ENCODE measurements at regions not wholly inside any gene's neighbourhood (a gene's known extent, or its start where the extent isn't known, plus 50 kb on each side); places are given as distances from the start of the nearest gene placed in this dataset.

DNA sequence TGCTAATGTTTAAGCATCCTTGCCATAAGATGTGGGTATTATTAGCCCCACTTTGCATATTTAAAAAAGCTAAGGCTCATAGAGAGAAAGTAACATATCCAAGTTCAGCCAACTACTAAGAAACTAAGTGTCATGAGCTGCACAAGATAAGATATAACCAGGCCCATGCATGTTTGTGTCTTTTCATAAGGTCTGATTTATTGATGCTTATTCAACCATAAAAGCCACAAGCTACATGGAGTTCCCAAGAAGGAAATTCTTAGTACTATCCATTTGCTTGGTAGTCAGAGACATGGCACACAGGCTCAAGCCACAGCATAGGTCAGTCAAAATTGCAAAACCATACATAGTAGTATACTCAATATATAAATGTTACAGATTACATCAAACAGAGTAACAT, 488.5 kb downstream of the SOX6 start:
- Mint-ChIP-seq H3K4me3 (no peak overlapping the region), H3K27ac (no peak overlapping the region), H3K4me1 (ENCODE audit: low read depth) (no peaks in the 10 kb centered on the region), H3K27me3 (ENCODE audit: low read depth) (no peaks in the 10 kb centered on the region), H3K9me3 (no peaks in the 10 kb centered on the region), H3K36me3 (ENCODE audit: low read depth) (no peaks in the 10 kb centered on the region)
- no peak for DNase-seq (ENCODE audit: low spot score)

DNA sequence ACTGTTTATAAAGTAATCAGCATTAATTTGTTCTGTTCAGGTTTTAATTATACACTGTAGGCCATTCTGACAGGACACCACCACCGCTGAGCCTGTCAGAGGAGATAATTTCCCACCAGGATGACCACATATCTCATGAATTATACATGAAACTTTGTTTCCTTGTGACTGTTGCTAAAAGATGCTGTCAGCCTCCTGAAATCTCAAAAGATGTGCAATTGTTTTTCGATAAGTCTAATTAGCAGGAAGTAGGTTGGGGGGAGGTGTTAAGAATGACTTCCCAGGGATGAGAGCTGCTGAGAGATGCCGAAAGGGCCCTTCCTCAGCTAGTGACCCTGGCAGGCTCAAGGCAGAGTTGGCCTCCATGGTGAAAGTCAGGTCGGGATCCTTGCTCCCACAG, 485.4 kb downstream of the SOX6 start:
- DNase-seq (ENCODE audit: low spot score) = no peak
- Mint-ChIP-seq H3K27me3 (ENCODE audit: low read depth) (no peaks in the 10 kb centered on the region), H3K4me1 (ENCODE audit: low read depth) (no peaks in the 10 kb centered on the region), H3K4me3 (no peak overlapping the region), H3K9me3 (no peaks in the 10 kb centered on the region), H3K36me3 (ENCODE audit: low read depth) (no peaks in the 10 kb centered on the region), H3K27ac (no peak overlapping the region)

GRCh38 chr11:15871904-15872626, 484.3 kb downstream of the SOX6 start:
- DNase-seq (ENCODE audit: low spot score) = no peak
- no peaks in the 10 kb centered on the region for H3K9me3 Mint-ChIP-seq
- no peaks in the 10 kb centered on the region for H3K4me1 Mint-ChIP-seq (ENCODE audit: low read depth)
- H3K27me3 Mint-ChIP-seq (ENCODE audit: low read depth) = no peaks in the 10 kb centered on the region
- no peaks in the 10 kb centered on the region for H3K36me3 Mint-ChIP-seq (ENCODE audit: low read depth)
- H3K27ac Mint-ChIP-seq = no peak overlapping the region
- no peak overlapping the region for H3K4me3 Mint-ChIP-seq

GRCh38 chr11:15873501-15873900, 482.8 kb downstream of the SOX6 start:
- H3K27ac Mint-ChIP-seq = no peak overlapping the region
- DNase-seq (ENCODE audit: low spot score) = no peak
- no peaks in the 10 kb centered on the region for H3K36me3 Mint-ChIP-seq (ENCODE audit: low read depth)
- H3K9me3 Mint-ChIP-seq = no peaks in the 10 kb centered on the region
- H3K4me1 Mint-ChIP-seq (ENCODE audit: low read depth) = no peaks in the 10 kb centered on the region
- H3K27me3 Mint-ChIP-seq (ENCODE audit: low read depth) = no peaks in the 10 kb centered on the region
- H3K4me3 Mint-ChIP-seq = no peak overlapping the region

GRCh38 chr11:15874704-15875103, 481.6 kb downstream of the SOX6 start:
- no peaks in the 10 kb centered on the region for H3K4me1 Mint-ChIP-seq (ENCODE audit: low read depth)
- H3K4me3 Mint-ChIP-seq = no peak overlapping the region
- H3K36me3 Mint-ChIP-seq (ENCODE audit: low read depth) = no peaks in the 10 kb centered on the region
- H3K27ac Mint-ChIP-seq = no peak overlapping the region
- no peak for DNase-seq (ENCODE audit: low spot score)
- no peaks in the 10 kb centered on the region for H3K9me3 Mint-ChIP-seq
- H3K27me3 Mint-ChIP-seq (ENCODE audit: low read depth) = no peaks in the 10 kb centered on the region

GRCh38 chr11:15875393-15875792, 481.0 kb downstream of the SOX6 start:
- H3K4me1 Mint-ChIP-seq (ENCODE audit: low read depth) = no peaks in the 10 kb centered on the region
- DNase-seq (ENCODE audit: low spot score) = no peak
- no peaks in the 10 kb centered on the region for H3K36me3 Mint-ChIP-seq (ENCODE audit: low read depth)
- no peaks in the 10 kb centered on the region for H3K9me3 Mint-ChIP-seq
- no peaks in the 10 kb centered on the region for H3K27me3 Mint-ChIP-seq (ENCODE audit: low read depth)
- no peak overlapping the region for H3K4me3 Mint-ChIP-seq
- H3K27ac Mint-ChIP-seq = no peak overlapping the region

GRCh38 chr11:15875943-15876342, 480.4 kb downstream of the SOX6 start:
- H3K27ac Mint-ChIP-seq = no peak overlapping the region
- no peaks in the 10 kb centered on the region for H3K36me3 Mint-ChIP-seq (ENCODE audit: low read depth)
- no peak overlapping the region for H3K4me3 Mint-ChIP-seq
- H3K27me3 Mint-ChIP-seq (ENCODE audit: low read depth) = no peaks in the 10 kb centered on the region
- DNase-seq (ENCODE audit: low spot score) = no peak
- H3K9me3 Mint-ChIP-seq = no peaks in the 10 kb centered on the region
- H3K4me1 Mint-ChIP-seq (ENCODE audit: low read depth) = no peaks in the 10 kb centered on the region

DNA sequence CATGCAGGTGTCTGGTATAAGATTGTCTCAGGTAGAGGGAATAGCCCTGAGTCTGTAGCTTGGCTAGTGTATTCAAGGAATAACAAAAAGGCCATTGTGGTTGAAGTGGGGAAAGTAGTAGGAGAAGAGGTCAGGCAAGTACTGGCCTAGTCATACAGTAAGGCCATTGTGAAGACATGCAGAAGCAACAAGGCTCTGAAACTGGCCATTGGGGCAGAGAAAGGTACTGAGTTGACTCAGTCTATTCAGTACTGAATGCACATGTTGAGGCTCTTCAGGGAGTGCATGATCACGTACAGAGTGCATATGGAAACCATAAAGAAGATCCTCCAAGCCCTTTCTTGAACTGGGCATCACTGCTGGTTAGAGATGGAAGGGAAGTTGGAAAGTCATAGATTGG, 477.6 kb downstream of the SOX6 start:
- Mint-ChIP-seq H3K27ac (no peak overlapping the region), H3K27me3 (ENCODE audit: low read depth) (no peaks in the 10 kb centered on the region), H3K4me1 (ENCODE audit: low read depth) (no peaks in the 10 kb centered on the region), H3K4me3 (no peak overlapping the region), H3K36me3 (ENCODE audit: low read depth) (no peaks in the 10 kb centered on the region), H3K9me3 (no peaks in the 10 kb centered on the region)
- no peak for DNase-seq (ENCODE audit: low spot score)

- Mint-ChIP-seq H3K27ac (no peak overlapping the region), H3K4me3 (no peak overlapping the region), H3K9me3 (no peaks in the 10 kb centered on the region), H3K36me3 (ENCODE audit: low read depth) (no peaks in the 10 kb centered on the region), H3K27me3 (ENCODE audit: low read depth) (no peaks in the 10 kb centered on the region), H3K4me1 (ENCODE audit: low read depth) (no peaks in the 10 kb centered on the region)
- DNase-seq (ENCODE audit: low spot score) = no peak
Measured at GRCh38 chr11:15880291-15880690, 476.1 kb downstream of the SOX6 start.

DNA sequence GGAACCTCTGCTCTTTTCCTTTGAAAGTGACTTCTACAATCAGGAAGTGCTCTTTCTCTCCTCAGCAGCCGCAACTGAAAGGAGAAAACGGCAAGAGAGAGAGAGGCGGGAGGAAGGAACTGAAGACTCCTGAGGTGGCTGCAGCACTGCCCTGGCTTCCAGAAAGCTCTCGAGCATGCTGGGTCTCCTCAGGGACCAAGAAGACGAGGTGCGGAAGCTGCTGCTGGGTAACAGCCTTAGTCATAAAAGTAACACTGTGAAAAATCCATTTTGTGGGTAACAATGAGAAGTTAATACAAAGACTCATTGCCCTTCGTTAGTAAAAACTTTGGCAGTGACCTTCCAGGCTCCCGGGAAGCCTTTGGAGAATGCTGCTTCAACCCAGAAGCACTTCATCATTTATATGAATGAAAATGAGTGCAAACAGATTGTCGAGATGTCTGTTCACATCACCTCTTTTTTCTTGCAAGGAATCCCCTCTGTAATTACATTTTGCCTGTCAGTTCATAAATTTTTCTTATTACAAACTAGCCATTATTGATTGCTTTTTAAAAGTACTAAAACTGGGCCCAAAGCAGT, 473.4 kb downstream of the SOX6 start:
- Mint-ChIP-seq H3K36me3 (ENCODE audit: low read depth) (no peaks in the 10 kb centered on the region), H3K27ac (no peak overlapping the region), H3K4me3 (no peak overlapping the region), H3K9me3 (no peaks in the 10 kb centered on the region), H3K27me3 (ENCODE audit: low read depth) (no peaks in the 10 kb centered on the region), H3K4me1 (ENCODE audit: low read depth) (no peaks in the 10 kb centered on the region)
- DNase-seq (ENCODE audit: low spot score) = no peak

- DNase-seq (ENCODE audit: low spot score) = no peak
- Mint-ChIP-seq H3K9me3 (no peaks in the 10 kb centered on the region), H3K27me3 (ENCODE audit: low read depth) (no peaks in the 10 kb centered on the region), H3K4me3 (no peak overlapping the region), H3K4me1 (ENCODE audit: low read depth) (no peaks in the 10 kb centered on the region), H3K36me3 (ENCODE audit: low read depth) (no peaks in the 10 kb centered on the region), H3K27ac (no peak overlapping the region)
Measured at GRCh38 chr11:15883455-15883920, 472.9 kb downstream of the SOX6 start.

DNA sequence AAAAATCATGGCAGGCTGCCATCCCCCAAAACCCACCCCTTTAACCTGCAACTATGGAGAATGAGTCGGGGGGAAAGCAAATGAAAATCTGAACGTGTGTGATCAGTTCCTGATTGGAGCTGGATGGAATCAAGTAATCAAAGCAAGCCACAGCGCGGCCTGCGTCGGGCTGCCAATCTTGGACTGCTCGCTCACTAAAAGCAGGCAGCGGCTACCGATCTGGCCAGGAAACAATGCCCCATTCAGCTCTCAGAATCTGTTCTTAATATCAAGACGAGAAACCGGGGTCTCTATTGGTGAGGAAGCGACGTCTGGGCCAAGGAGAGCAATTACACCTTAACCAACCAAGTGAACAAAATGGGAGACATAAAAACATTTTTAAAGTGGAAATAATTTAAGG, 472.2 kb downstream of the SOX6 start:
- no peak for DNase-seq (ENCODE audit: low spot score)
- no peaks in the 10 kb centered on the region for H3K9me3 Mint-ChIP-seq
- H3K27me3 Mint-ChIP-seq (ENCODE audit: low read depth) = no peaks in the 10 kb centered on the region
- H3K4me3 Mint-ChIP-seq = no peak overlapping the region
- H3K4me1 Mint-ChIP-seq (ENCODE audit: low read depth) = no peaks in the 10 kb centered on the region
- H3K27ac Mint-ChIP-seq = no peak overlapping the region
- H3K36me3 Mint-ChIP-seq (ENCODE audit: low read depth) = no peaks in the 10 kb centered on the region

GRCh38 chr11:15884777-15885540, 471.4 kb downstream of the SOX6 start:
- no peak for DNase-seq (ENCODE audit: low spot score)
- H3K27ac Mint-ChIP-seq = no peak overlapping the region
- H3K27me3 Mint-ChIP-seq (ENCODE audit: low read depth) = no peaks in the 10 kb centered on the region
- H3K4me1 Mint-ChIP-seq (ENCODE audit: low read depth) = no peaks in the 10 kb centered on the region
- no peak overlapping the region for H3K4me3 Mint-ChIP-seq
- no peaks in the 10 kb centered on the region for H3K36me3 Mint-ChIP-seq (ENCODE audit: low read depth)
- H3K9me3 Mint-ChIP-seq = no peaks in the 10 kb centered on the region

DNA sequence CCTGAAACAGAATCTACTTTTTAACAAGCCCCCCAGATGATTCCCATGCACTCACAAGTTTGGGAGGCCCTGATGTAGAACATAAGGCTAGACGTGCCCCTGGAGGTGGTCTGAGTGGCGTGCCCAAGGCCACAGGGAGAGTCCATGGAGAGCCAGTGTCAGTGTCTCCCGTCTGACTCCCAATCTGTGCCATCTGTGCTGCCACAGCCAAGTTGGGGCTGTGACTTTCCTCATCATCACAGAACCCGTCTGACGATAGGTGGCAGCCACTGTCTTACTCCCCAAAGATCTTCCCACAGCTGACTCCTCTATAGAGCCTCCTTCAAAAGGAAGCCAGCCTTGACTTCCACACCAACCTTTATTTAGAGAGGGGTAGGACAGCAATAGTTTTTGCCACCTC, 470.5 kb downstream of the SOX6 start:
- no peaks in the 10 kb centered on the region for H3K36me3 Mint-ChIP-seq (ENCODE audit: low read depth)
- no peak overlapping the region for H3K4me3 Mint-ChIP-seq
- no peak for DNase-seq (ENCODE audit: low spot score)
- no peaks in the 10 kb centered on the region for H3K9me3 Mint-ChIP-seq
- H3K4me1 Mint-ChIP-seq (ENCODE audit: low read depth) = no peaks in the 10 kb centered on the region
- no peak overlapping the region for H3K27ac Mint-ChIP-seq
- H3K27me3 Mint-ChIP-seq (ENCODE audit: low read depth) = peaks cover 3% of the 10 kb centered on the region
